GM23338 (cell line): ENCODE measurements at regions not wholly inside any gene's neighbourhood (a gene's known extent, or its start where the extent isn't known, plus 50 kb on each side); places are given as distances from the start of the nearest gene placed in this dataset.

Experiments
- ATAC-seq: fragments of 200-7000 bp; cut with Tn5 transposase; 3 replicates; pipeline ENCODE4 v1.9.1; 2020
- DNase-seq: peaks from one replicate; pipeline ENCODE4 v3.0.0-alpha.2; 2015; ENCODE audit warnings: low spot score
- H2AFZ ChIP-seq: fragments of 200-600 bp; sonication (generic); 2 replicates; pipeline ENCODE4 v1.8.0; 2016; ENCODE audit warnings: antibody characterized with exemption, mild to moderate bottlenecking, moderate library complexity
- H3F3A ChIP-seq: fragments of 200-600 bp; sonication (generic); replicated peaks from 2 replicates; pipeline ENCODE4 v1.8.0; 2017; ENCODE audit warnings: antibody characterized with exemption, mixed run types, low read depth
- H3K27ac ChIP-seq: fragments of 200-600 bp; sonication (generic); 2 replicates; pipeline ENCODE4 v1.6.1; 2016; ENCODE audit warnings: low read depth
- H3K27me3 ChIP-seq: fragments of 200-600 bp; sonication (generic); 2 replicates; pipeline ENCODE4 v1.8.0; 2016; ENCODE audit warnings: mild to moderate bottlenecking, mixed run types, moderate library complexity; ENCODE audit not compliant: insufficient read depth
- H3K36me3 ChIP-seq: fragments of 200-600 bp; sonication (generic); 2 replicates; pipeline ENCODE4 v1.8.0; 2016; ENCODE audit warnings: mild to moderate bottlenecking; ENCODE audit not compliant: insufficient read depth
- H3K4me1 ChIP-seq: fragments of 200-600 bp; sonication (generic); 2 replicates; pipeline ENCODE4 v1.8.0; 2016; ENCODE audit warnings: mild to moderate bottlenecking, moderate library complexity; ENCODE audit not compliant: insufficient read depth
- H3K4me2 ChIP-seq: fragments of 200-600 bp; sonication (generic); 2 replicates; pipeline ENCODE4 v1.7.1; 2017; ENCODE audit warnings: mixed run types
- H3K4me3 ChIP-seq: fragments of 200-600 bp; sonication (generic); 2 replicates; pipeline ENCODE4 v1.6.1; 2016; ENCODE audit warnings: mixed run types
- H3K79me2 ChIP-seq: fragments of 200-600 bp; sonication (generic); replicated peaks from 2 replicates; pipeline ENCODE4 v1.8.0; 2017; ENCODE audit warnings: mild to moderate bottlenecking; ENCODE audit not compliant: insufficient read depth
- H3K9me2 ChIP-seq: fragments of 200-600 bp; sonication (generic); 2 replicates; pipeline ENCODE4 v1.8.0; 2017; ENCODE audit not compliant: insufficient read depth
- H4K20me1 ChIP-seq: fragments of 200-600 bp; sonication (generic); replicated peaks from 2 replicates; pipeline ENCODE4 v1.8.0; 2017; ENCODE audit warnings: mild to moderate bottlenecking; ENCODE audit not compliant: insufficient read depth
- H3K27ac Mint-ChIP-seq: 2 replicates; pipeline ENCODE4 v1.8.0; 2020; ENCODE audit warnings: inconsistent platforms, mild to moderate bottlenecking, moderate library complexity, mixed read lengths
- H3K27me3 Mint-ChIP-seq: 3 replicates; pipeline ENCODE4 v1.8.0; 2022; ENCODE audit warnings: low read depth, mild to moderate bottlenecking, moderate library complexity, mixed read lengths, inconsistent platforms; ENCODE audit not compliant: insufficient read depth, poor library complexity
- H3K36me3 Mint-ChIP-seq: 3 replicates; pipeline ENCODE4 v1.8.0; 2021; ENCODE audit warnings: low read depth, mild to moderate bottlenecking, inconsistent platforms, moderate library complexity, mixed read lengths
- H3K4me1 Mint-ChIP-seq: 3 replicates; pipeline ENCODE4 v1.8.0; 2020; ENCODE audit warnings: mild to moderate bottlenecking, inconsistent platforms, mixed read lengths
- H3K4me3 Mint-ChIP-seq: 3 replicates; pipeline ENCODE4 v1.8.0; 2021; ENCODE audit warnings: moderate library complexity, mild to moderate bottlenecking, inconsistent platforms, mixed read lengths
- H3K9me3 Mint-ChIP-seq: 3 replicates; pipeline ENCODE4 v1.8.0; 2020; ENCODE audit warnings: moderate library complexity, mild to moderate bottlenecking, inconsistent platforms, mixed read lengths
- CREB1 ChIP-seq: fragments of 250-450 bp; sonication (Bioruptor Pico); IDR thresholded peaks from 2 replicates; pipeline ENCODE4 v1.5.0; 2020; ENCODE audit warnings: low read depth, mild to moderate bottlenecking, moderate library complexity
- JUNB ChIP-seq: IDR thresholded peaks from one replicate; pipeline ENCODE4 v1.6.1; 2016; ENCODE audit warnings: antibody characterized with exemption; ENCODE audit not compliant: unreplicated experiment
- STAT1 ChIP-seq: IDR thresholded peaks from one replicate; pipeline ENCODE4 v1.6.1; 2016; ENCODE audit warnings: antibody characterized with exemption; ENCODE audit not compliant: unreplicated experiment
- ZNF114 ChIP-seq: fragments of 250-450 bp; sonication (Bioruptor Pico); IDR thresholded peaks from 2 replicates; pipeline ENCODE4 v1.5.0; 2020; ENCODE audit warnings: mild to moderate bottlenecking, moderate library complexity
- ZNF331 ChIP-seq: fragments of 250-450 bp; sonication (Bioruptor Pico); IDR thresholded peaks from 2 replicates; pipeline ENCODE4 v1.5.0; 2020; ENCODE audit warnings: low read depth, mild to moderate bottlenecking, moderate library complexity
- TF ChIP-seq, protein P1 (sequence below), 2 experiments: fragments of 200-600 bp in 1 of 2; sonication (generic) in 1 of 2; conservative IDR thresholded peaks; 2 replicates each; pipeline versions ENCODE4 v1.5.1 to v1.6.1; 2016 to 2017; ENCODE audit warnings: antibody characterized with exemption in 2 of 2, low read depth in 2 of 2, mild to moderate bottlenecking in 2 of 2, moderate library complexity in 1 of 2

DNA sequence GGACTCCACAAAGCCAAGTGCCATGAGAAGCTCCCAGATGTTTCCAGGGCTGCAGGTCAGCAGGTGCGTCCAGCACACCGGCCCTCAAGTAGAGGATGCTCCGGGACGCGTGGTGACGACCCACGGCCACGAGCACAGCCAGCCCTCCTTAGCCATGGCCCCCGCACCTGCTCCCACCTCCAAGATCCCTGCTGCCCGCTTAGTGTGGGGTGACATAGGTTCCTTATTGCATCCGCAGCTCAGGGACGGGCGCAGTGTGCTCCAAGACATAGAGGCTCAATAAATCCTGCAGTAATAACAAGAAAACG is 138.1 kb upstream of the RPS6KA2 start:
- H2AFZ ChIP-seq: no peak overlapping the region
- H3K9me3 Mint-ChIP-seq: no peaks in the 10 kb centered on the region
- no peaks in the 10 kb centered on the region for H3K79me2 ChIP-seq
- ATAC-seq (no peak), DNase-seq (no peak)
- no peak overlapping the region for H3K4me3 ChIP-seq
- H3F3A ChIP-seq: no peaks in the 10 kb centered on the region
- H3K4me2 ChIP-seq: no peak overlapping the region
- no peak overlapping the region for H3K4me3 Mint-ChIP-seq
- H3K27me3 ChIP-seq: no peaks in the 10 kb centered on the region
- H3K36me3 Mint-ChIP-seq: no peaks in the 10 kb centered on the region
- no peak overlapping the region for H3K27ac ChIP-seq
- peaks cover 25% of the 10 kb centered on the region for H3K4me1 ChIP-seq
- no peaks in the 10 kb centered on the region for H3K36me3 ChIP-seq
- peaks cover 30% of the 10 kb centered on the region for H3K4me1 Mint-ChIP-seq
- peaks cover 5% of the 10 kb centered on the region for H3K27me3 Mint-ChIP-seq
- H3K27ac Mint-ChIP-seq: no peak overlapping the region
- no peaks in the 10 kb centered on the region for H3K9me2 ChIP-seq
- H4K20me1 ChIP-seq: no peaks in the 10 kb centered on the region
- TF ChIP-seq, protein P1, sequence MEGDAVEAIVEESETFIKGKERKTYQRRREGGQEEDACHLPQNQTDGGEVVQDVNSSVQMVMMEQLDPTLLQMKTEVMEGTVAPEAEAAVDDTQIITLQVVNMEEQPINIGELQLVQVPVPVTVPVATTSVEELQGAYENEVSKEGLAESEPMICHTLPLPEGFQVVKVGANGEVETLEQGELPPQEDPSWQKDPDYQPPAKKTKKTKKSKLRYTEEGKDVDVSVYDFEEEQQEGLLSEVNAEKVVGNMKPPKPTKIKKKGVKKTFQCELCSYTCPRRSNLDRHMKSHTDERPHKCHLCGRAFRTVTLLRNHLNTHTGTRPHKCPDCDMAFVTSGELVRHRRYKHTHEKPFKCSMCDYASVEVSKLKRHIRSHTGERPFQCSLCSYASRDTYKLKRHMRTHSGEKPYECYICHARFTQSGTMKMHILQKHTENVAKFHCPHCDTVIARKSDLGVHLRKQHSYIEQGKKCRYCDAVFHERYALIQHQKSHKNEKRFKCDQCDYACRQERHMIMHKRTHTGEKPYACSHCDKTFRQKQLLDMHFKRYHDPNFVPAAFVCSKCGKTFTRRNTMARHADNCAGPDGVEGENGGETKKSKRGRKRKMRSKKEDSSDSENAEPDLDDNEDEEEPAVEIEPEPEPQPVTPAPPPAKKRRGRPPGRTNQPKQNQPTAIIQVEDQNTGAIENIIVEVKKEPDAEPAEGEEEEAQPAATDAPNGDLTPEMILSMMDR (conservative IDR thresholded peaks at IDR 0.05; ENCODE audit: low read depth in 2 of 2): no peak
- TF ChIP-seq JUNB: no peak

DNA sequence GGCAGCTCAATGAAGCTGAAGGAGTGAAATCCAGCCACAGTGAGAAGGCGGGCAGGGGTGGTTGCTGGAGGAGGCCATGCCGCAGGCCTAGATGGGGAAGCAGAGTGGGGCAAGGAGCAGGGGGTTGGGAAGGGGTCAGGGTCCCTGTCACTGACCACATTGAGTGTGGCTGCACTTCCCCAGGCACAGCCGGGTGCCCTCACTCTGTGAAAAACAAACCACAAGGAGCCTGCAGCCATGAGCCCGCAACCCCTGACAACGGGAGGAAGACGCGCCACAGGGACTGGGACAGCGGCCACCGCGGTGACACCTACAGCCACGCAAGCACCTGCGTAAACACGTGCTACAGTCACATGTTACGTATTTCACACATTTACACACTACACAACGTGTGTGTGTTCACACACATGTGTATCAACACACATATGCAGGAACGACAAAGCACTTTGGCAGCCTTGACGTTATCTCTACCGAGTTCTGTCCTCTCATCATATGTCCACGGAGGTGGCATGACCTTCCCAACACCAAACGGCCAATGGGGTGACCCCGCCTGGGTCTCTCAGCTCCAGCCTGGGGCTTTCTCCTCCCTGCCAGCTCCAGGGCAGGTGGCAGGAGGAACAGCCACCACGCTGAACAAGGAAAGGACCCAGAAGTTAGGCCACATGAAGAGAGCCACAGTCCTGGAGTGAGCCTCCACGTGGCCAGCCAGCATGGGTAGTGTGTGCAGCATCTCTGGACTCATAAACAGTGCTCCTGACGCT is 137.6 kb upstream of the RPS6KA2 start:
- H3K36me3 Mint-ChIP-seq: no peaks in the 10 kb centered on the region
- DNase-seq: no peak
- Histone ChIP-seq H3K4me3 (no peak overlapping the region), H3K9me2 (no peaks in the 10 kb centered on the region), H3K36me3 (no peaks in the 10 kb centered on the region), H3K4me1 (peaks cover 22% of the 10 kb centered on the region), H3K27me3 (no peaks in the 10 kb centered on the region), H4K20me1 (no peaks in the 10 kb centered on the region), H3K27ac (no peak overlapping the region), H3F3A (no peaks in the 10 kb centered on the region), H2AFZ (no peak overlapping the region), H3K4me2 (no peak overlapping the region), H3K79me2 (no peaks in the 10 kb centered on the region)
- TF ChIP-seq ZNF114 (CRISPR knock-in tag) (no peak), JUNB (no peak), STAT1 (no peak), CREB1 (CRISPR knock-in tag) (no peak), ZNF331 (no peak)
- TF ChIP-seq, protein P1 (conservative IDR thresholded peaks at IDR 0.05; ENCODE audit: low read depth in 2 of 2): no peak
- no peak overlapping the region for H3K4me3 Mint-ChIP-seq
- H3K4me1 Mint-ChIP-seq: peaks cover 29% of the 10 kb centered on the region
- peaks cover 5% of the 10 kb centered on the region for H3K27me3 Mint-ChIP-seq
- H3K27ac Mint-ChIP-seq: no peak overlapping the region
- no peaks in the 10 kb centered on the region for H3K9me3 Mint-ChIP-seq
- ATAC-seq: no peak
